ENCODE measurements at regions not wholly inside any gene's neighbourhood (a gene's known extent, or its start where the extent isn't known, plus 50 kb on each side); places are given as distances from the start of the nearest gene placed in this dataset.
"Not testable (repeated sequence)": the region's sequence is repeated elsewhere in the genome, so short reads cannot be mapped to it uniquely, and the experiment has no call there.

DNA sequence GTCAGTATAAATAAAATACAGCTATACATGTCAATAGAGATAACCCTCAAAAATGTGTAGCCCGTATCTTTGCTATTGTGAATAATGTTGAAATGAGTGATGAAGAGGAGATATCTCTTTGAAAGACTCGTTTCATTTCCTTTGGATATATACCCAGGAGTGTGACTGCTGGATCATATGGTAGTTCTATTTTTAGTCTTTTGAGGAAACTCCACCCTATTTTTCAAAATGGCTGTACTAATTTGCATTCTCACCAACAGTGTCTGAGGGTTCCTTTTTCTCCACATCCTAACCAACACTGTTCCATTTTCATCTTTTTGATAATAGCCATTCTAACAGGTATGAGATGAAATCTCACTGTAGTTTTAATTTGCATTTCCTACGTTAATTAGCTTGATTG lies 237.5 kb upstream of the GBE1 start:
- no peak for DNase-seq

DNA sequence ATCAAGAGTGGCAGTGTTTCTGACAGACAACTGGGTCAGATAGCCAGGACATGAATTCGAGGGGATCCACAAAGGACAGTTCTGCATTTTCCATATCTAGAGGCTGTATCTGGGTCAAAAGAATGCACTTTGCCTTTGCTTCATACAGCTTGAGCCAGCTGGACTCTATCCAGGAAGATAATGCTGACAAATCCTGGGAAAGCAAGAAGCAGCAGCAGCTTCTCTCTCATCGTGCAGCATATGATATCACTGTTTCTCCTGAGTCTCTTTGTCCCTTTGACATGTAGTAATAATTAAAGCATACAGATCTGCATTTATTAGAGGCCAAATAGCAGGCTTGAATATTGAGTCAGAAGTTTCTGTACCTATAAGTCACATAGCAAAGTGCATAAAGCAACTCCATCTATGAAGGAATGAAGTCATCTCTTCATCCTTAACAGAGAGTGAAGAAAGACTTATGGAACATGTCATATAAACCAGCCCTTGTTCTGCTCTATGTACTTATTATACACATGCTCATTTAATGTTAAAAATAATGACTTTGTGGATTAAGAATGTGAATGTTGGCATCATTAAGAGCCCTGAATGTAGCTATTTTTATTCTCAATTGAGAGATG lies 236.8 kb upstream of the GBE1 start:
- no peak for DNase-seq

DNA sequence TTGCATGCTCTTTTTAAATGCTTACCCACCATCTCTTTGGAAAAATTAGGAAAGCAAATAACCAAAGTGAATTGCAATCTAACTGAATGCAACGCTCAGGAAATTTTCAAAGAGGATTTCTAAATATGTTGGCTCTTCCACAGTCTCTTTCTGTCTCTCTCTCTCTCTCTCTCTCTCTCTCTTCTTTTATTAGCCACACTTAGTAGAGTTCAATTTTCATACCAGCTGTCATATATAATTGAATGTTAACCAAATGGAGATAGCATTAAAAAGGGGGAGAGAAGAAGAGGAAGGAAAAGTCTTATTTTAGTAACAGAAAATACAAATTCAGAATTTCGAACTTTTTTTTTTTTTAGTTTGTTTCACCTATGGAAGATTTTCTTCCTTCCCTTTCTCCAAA lies 235.9 kb upstream of the GBE1 start:
- no peak for DNase-seq

DNA sequence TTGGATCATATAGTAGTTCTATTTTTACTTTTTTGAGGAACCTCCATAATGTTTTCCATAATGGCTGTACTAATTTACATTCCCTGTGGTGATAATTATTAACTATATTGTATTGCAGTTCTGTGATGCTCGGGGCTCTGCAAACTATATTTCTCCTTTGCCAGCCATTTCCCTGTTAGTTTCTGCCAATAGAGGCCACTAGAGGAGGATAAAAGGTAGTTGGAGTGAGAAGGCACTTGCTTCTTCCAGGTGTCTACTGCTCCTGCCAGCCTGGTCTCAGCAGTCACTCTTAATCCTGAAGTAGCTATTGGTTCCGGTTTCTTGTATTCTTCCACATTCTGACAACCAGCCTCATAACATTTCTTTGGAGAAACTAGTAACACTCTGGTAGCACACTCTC lies 233.9 kb upstream of the GBE1 start:
- no peak for DNase-seq

DNA sequence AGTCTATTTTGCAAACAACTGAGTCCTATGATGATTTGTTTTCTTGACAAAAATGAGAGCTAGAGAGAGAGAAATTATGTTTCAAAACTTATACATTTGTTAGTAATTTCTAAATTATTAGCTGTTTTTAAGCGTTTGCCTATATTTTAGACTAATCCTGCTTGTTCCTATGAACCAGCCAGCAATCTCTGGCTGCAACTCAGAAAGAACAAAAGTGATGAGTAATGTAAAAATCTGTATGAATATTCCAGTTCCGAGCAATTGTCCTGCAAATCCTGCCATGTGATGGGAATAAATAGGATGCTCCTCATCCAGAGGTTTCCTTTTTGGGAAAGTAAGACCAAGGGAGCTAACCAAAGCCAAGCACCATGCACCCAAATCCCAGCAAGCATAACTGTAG lies 228.3 kb upstream of the GBE1 start:
- no peak for DNase-seq

DNA sequence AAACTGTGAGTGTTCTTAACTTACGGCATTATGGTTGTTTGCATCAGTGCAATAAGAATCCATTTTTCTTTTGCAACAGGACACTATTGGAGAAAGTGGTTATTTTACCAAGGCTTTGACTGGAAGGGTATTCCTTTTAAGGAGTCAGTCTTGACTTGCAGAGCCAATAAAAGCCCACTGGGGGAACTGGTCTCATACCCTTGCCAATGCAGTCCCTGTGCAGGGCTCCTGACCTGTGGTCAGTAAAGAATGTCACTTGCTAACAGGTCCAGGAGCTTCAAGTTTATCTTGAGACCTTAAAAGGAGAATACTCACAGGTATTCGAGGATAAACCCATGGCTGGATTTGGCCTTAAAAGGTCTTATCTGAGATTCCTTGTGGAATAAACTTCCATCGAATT lies 227.8 kb upstream of the GBE1 start:
- DNase-seq: no peak

DNA sequence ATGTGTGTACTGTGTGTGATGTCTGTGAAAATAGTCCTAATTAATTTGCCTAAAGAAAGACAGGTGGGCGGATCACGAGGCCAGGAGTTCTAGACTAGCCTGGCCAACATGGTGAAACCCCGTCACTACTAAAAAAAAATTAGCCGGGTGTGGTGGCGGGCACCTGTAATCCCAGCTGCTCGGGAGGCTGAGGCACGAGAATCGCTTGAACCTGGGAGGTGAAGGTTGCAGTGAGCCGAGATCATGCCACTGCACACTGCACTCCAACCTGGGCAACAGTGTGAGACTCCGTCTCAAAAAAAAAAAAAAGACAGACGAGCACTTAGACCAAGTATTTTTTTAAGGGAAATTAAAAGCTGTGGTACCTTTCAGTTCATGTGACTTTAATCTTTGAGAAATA lies 226.0 kb upstream of the GBE1 start:
- not testable (repeated sequence) for DNase-seq

DNA sequence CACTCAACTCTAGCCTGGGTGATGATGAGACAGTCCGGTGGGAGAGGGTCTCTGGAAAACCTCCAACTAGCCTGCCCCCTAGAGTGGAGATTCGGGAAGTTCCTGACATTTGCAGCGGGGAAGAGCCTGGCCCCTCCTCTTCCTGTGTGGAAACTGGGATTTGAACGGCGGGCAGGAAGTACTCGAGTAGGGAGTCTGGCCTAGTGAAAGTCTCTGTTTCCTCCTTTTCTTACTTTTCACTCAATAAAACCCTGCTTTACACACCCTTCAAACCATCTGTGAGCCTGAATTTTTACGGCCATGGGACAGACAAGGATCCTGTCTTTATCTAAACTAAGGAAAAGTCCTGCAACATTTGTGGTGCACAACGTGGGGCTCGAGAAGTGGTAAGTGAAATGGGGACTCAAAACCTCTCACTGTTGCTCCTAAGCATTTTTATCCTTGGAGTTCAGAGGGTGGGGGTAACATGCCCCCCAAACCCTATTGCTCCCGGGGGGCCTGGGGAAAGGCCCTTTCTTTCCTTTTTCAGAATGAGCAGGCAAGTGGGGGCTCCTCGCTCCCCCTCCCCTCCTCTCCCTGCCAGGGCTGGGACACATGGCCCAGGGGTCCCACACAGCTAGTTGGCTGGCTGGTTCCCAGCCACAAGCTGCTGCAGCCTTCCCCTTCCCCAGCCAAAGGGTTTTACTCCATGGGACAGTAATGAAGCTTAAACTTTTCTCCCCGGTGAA lies 224.7 kb upstream of the GBE1 start:
- DNase-seq: no peak

DNA sequence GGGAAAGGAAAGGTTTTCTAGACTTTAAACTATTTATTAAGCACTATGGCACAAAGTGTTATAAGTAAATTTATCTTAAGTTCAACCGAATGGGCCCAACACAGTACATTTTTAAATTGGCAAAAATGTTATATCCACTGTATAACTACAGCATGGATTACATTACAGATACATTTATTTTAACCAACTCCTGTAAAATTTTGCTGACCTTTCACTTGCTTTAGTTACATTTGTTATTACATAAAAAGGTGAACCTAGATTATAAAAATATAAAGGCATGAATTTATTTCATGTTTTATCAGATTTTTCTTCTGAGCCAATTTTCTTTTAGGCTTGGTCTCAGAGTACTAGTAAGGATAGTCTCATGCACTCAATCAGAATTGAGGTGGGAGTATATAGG lies 221.9 kb upstream of the GBE1 start:
- no peak for DNase-seq

DNA sequence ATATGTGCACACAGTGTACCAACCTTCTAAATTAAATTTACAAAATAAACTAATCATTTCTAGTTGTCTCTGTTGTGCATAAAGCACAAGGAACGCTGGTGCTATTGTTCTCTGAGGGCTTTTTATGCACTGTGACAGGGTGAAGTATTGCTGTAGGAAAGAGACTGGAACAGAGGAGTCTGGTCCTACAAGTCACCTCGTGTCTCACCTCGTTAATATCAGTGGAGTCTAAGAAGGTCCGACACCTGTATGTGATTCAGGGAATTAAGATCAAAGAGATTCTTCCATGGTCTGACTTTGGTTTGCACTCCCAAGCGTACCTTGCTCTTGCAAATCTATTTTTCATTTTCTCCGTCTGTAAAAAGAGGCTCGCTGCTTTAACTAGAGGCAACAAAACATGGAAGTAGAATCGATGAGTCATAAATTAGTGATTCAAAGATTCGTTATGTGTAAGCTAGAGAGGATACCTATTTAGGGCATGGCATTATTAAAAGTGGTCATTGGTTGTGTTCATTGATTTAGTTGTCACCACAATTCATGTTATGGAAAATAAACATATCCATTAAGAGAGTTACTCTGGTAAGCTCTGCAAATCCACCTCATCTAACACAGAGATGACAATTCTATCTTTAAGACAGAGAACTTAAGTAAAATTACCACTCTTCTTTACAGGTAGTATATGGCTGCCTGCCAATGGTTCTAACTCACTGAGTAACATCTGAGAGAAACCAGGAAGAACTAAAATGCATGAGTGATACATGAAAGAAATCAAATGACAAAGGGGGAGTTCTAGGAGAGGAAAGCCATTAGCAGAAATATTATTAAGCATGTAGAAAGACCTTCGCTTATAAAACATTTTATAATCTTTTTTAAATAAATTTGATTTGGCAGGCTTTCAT lies 219.4 kb upstream of the GBE1 start:
- DNase-seq: no peak

DNA sequence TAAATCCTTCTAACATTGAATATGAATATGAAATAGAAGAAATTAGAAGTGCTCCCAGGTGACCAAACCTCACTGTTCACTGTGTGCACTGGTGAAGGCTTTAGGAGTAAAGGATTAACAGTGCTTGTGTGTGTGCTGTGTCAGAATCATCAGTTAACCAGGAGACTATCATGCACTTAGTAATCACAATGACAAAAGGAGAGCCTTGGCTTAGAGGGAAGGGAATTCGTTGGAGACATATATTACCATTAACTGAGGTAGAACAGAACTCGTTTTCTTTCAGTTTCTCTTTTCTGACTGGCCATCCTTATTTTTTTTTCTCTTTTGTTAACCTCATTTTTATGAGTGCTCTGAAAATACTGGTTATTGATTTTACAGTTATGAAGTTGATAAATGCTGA lies 213.3 kb upstream of the GBE1 start:
- DNase-seq: no peak

DNA sequence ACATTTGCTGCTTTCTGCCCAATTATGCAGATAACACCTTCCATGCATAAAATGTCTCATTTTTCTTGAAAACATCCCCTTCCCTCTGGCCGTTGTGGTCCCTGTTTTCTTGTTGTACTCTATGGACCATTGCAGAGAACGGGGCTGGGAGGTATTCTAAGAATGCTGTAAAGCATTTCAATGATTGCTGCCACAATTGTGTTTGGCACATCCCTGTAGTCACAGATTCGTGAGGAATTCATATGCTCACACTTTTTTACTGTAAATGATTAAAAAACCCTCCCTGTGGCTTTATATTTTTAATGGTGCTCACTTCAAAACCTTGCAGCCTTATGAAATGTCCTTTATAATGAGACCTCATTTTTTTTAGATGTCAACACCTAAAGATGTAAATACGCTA lies 207.2 kb upstream of the GBE1 start:
- no peak for DNase-seq

DNA sequence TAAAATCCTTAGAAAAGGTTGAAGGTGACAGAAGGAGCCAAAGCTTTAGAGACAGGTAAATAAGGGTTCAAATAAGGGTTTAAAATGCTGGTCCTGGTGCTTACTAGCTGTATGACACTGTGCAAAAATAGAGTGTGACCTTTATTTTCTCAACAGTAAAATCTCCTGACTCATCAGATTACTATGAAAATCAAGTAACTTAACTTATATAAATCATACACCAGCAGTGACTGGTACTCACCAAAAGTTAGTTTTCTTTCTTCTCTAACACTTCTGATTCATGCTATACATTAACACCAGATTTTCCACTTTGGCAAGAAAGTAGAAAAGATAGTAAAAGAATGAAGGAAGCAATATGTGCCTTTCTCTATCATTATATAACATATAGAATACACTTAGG lies 205.9 kb upstream of the GBE1 start:
- no peak for DNase-seq

DNA sequence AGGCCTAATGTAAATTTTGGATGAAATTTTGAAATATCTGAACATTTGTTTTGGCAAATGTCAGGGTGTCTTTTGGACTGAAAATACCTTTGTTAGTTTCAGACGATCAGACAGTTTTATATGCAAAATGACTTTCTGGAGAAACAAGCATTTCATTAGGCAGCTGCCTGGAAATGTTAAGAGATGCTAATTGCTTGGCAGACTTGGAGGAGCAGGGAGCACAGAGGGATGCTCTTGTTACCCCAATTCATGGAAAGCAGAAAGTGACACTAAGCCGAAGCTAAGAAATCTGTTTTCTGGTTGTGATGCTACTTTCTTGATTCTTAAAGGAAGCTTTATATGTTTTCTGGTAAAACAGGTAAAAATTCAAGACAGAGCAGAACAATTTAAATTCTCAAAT lies 204.3 kb upstream of the GBE1 start:
- DNase-seq: no peak

DNA sequence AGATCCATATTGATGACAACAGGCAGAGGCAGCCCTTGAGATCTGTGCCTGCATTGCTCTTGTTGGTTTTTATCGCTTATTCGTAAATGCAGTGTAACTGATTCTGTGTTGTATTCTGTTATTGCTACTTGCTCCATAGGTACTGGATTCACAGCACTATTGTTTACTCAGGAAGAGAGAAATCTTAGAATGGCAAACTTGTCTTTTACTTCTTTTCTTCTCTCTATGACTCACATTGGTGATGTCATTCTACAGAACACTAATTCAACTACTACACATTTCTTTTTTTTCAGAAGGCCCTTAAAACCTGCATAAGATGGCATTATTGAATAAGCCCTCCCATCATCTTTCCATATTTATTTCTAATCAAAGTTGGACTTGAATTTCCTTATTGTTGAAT lies 201.0 kb upstream of the GBE1 start:
- DNase-seq: no peak

DNA sequence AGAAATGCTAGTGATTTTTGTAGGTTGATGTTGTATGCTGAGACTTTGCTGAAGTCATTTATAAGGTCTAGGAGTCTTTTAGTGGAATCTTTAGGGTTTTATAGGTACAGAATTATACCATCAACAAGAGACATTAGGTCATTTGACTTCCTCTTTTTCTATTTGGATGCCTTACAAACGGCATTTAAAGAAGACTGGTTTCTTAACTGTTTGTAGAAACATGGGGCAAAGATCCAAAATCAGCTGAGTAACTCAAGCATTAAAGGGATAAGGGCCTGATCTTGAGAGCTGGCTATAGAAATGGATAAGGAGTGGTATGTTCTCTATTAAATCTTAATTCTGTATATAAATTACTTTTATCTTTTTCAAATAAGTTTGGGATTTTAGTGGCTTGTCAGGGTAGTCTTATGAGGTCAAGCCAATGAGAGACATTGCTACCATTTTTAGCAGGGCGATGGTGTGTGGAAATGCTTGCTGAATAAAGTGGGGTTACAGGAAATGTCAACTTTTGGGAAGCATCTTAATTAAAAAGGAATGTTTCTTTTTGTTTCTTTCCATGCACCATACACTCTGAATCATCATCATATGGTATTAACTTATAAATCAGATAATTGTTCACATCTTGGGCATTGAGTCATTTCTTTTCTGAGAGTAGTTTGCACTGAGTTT lies 197.7 kb upstream of the GBE1 start:
- no peak for DNase-seq

DNA sequence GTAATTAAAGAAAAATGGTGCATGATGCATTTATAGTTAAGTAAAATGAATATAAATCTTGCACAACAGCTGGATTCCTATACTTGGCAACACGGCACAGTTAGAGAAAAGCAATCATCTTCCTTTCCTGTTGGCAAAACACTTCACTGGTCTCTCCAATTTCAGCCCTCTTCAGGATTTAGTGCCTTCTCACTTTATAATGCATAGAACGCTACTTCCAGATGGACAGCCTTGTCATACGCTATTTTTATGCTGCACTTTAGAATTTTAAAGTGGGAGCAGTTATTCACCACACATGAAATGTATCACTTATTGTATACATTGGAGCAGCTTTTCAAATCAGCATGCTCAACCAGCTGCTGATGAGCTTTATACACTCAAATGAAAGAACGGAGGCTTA lies 194.4 kb upstream of the GBE1 start:
- DNase-seq: no peak

DNA sequence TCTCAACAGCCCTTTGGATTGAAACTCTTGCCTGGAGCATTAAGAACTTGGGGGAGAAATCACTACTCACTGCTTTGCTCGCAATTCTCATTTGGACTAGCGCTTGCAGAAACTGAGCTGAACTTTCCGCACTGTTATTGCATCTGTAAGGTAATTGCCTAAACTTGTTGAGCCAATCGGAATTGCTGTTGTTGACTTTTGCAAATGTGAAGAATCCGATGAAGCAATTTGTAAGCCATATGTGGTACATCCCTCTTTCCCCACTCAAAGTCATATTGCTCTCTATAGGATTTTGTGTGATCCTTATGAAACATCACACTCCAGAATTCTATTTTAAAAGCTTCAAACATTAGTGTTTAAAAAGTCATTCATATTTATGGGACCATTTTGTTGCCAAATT lies 191.7 kb upstream of the GBE1 start:
- no peak for DNase-seq

DNA sequence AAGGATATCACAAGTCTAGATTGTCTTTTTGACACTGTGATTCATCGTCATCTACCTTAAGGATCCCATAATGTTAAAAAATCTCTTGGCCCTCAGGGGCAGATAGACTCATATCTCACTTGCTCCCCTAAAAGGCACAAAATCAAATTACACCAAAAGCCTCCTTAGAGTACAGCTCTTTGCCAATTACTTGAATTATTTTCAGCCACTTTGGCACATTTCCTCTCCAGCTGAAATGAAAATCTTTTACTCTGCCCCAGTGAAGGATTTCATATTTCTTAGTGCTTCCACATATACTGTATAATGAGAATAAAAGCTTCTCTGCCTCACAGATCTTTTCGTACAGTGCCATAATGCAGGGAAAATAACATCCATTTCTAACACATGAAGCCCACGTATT lies 190.7 kb upstream of the GBE1 start:
- DNase-seq: no peak

DNA sequence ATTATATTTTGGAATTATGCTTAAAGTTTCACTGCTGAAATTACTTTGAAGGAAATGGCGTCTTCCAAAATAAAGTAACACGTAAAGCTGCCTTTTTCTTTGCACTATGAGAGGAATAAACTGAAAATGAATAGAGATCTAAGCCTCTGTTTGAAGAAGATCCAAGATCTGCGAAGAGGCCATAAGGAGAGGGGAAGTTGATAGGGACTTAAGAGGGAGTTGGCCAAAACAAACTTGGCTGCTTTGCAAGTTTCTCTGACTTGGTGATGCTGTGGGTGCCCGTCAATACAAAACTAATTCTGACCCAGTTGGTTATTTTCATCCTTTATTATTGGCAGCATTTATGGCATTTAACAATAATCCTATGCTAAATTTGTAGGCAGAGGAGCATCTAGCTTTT lies 190.2 kb upstream of the GBE1 start:
- DNase-seq: no peak

DNA sequence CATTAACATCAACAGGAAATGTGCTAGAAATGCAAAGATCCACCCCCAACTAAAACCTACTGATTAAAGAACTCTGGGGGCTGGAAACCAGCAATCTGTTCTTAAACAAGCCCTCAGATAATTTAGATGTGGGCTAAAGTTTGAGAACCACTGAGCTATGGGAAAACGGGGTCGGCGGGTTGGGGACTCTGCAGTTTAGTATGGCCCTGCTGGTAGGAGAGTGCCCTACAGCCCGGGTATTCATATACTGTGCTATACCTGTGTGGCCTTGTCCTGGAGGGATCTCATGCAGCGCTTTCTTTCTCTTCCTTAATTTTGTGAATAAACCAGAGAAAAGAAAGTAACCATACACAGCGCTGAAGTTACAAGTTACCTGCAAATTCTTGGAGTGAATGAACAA lies 189.7 kb upstream of the GBE1 start:
- no peak for DNase-seq

DNA sequence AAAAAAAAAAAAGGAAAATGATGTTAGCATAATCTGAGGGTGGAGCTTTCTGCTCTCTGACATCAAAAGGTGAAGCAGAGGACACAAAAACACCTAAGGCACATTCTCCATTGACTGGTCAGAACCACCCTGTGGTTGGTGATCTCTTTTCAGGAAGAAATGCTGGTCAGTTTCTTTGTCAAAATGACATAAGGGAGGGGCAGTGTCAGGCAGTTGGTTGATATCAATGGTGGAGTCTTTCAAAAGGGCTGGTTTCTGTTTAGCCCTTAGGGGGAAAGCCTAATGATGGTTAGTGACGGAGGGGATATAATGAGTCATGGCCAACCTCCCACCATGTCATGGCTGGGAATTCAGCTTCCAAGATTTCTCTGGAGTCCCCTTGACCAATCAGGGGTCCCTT lies 185.9 kb upstream of the GBE1 start:
- DNase-seq: no peak

DNA sequence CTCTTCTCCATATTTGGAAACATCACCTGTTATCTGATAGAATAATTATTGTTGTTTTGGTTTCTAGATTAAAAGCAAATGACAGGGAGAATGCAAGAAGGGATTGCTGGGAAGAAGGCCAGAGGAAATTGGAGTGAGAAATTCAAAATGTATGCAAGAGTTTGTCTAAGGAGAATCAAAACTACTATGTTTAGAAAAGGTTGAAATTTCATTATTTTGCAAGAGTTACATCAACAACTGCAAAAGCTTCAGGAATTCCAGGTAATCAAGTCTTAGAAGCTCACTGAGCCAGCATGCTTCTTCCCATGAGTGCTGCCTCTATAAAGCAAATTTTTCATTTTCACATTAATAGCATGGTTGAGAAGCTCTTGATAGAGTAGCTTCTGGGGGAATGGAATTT lies 177.2 kb upstream of the GBE1 start:
- DNase-seq: no peak

DNA sequence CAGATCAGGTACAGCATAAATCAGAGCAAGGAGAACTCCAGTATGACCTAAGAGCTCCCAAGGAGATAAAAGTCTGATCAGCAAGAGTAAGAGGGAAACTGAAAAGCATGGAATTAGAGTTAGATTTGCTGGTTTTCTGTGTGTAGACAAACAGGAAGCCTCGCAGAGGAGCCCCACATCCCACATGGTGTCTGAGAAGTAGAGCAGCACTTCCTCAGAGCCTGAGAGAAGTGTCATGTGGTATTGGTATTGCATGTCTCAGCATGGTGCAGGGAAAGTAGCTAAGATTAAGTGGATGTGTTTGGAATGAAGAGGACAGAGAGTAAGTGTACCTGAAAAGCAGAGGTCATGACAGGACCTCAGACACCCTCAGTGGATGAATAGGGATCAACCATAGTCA lies 175.4 kb upstream of the GBE1 start:
- DNase-seq: no peak

All from NCI-H1048 (cell line).